ENCODE measurements at regions not wholly inside any gene's neighbourhood (a gene's known extent, or its start where the extent isn't known, plus 50 kb on each side); places are given as distances from the start of the nearest gene placed in this dataset.

DNA sequence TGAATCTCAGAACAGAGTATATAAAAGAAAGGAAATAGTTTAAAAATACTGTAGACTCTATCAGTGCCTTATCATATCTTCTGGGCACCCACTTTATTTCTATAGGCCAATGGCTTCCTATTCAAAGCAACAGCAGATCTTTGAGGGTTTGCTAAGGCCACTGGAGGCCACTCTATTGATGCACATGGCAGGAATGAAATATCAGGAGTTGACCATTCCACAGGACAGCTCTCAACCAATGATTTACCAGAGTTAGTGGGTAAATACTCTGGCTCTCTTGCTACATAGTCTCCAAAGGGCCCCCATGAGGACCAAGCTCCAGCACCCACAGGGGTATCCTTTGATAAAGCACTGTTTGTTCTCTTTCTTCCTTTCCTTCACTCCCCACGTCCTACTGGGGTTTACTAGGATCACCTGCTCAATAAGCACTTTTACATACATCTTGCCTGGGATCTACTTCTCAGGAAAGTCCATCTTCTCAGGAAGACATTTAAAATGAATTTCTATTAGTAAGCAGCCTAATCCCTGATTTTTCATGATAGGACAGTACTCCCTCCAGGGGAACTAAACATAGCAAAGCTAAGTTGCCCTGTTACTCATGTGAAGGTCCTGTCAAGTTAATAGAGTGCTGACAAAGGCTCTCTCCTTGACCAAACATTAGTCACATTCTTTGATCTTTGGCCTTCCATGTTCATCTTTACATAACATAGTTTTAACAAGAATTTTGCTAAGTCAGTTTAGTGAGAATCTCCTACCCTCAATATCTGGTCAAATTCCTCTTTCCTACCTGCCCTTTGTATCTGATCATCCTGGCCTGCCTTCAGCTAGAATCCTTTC, 459.7 kb downstream of the GRXCR1 start:
- H3K36me3 ChIP-seq (replicated peaks), result no peaks in the 10 kb centered on the region
- in situ Hi-C loops (cut with HindIII; ENCODE audit: low pct_ligation_motif_present, low sequenced_read_pairs), result no loop called here

DNA sequence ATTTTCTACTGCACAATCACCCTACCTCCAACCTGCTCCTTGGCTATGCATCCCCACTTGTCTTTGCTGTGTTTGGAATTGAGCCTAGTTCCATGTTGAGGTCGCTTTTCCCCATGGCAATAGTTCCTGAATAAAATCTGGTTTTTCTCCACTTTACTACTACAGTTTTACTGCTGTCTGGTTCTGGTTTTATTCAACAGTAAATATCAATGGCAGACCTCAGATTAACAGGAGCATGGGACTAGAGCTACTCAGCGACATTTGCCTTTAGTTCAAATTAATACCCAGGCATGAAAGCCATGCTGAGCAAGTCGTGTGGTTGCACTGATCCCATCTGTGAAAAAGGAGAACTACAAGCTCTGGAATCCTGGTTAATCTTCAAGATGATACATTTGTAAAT, 460.3 kb downstream of the GRXCR1 start:
- in situ Hi-C loops (cut with HindIII; ENCODE audit: low pct_ligation_motif_present, low sequenced_read_pairs), result no loop called here
- Histone ChIP-seq H3K27ac (no peak overlapping the region), H3K27me3 (replicated peaks) (no peaks in the 10 kb centered on the region), H3K4me3 (ENCODE audit: low read depth, low read length) (no peak overlapping the region), H3K36me3 (replicated peaks) (no peaks in the 10 kb centered on the region)
- TF ChIP-seq, protein P1, sequence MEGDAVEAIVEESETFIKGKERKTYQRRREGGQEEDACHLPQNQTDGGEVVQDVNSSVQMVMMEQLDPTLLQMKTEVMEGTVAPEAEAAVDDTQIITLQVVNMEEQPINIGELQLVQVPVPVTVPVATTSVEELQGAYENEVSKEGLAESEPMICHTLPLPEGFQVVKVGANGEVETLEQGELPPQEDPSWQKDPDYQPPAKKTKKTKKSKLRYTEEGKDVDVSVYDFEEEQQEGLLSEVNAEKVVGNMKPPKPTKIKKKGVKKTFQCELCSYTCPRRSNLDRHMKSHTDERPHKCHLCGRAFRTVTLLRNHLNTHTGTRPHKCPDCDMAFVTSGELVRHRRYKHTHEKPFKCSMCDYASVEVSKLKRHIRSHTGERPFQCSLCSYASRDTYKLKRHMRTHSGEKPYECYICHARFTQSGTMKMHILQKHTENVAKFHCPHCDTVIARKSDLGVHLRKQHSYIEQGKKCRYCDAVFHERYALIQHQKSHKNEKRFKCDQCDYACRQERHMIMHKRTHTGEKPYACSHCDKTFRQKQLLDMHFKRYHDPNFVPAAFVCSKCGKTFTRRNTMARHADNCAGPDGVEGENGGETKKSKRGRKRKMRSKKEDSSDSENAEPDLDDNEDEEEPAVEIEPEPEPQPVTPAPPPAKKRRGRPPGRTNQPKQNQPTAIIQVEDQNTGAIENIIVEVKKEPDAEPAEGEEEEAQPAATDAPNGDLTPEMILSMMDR (IDR thresholded peaks at IDR 0.05; ENCODE audit: low read depth, low read length, missing control alignments), result no peak
- DNase-seq, result no peak

More for the DNA sequence above, 459.7 kb downstream of the GRXCR1 start:
- Histone ChIP-seq H3K27me3 (replicated peaks) (no peaks in the 10 kb centered on the region), H3K4me3 (ENCODE audit: low read depth, low read length) (no peak overlapping the region), H3K27ac (no peak overlapping the region)
- TF ChIP-seq, protein P1 (IDR thresholded peaks at IDR 0.05; ENCODE audit: low read depth, low read length, missing control alignments), result no peak
- DNase-seq, result no peak

DNA sequence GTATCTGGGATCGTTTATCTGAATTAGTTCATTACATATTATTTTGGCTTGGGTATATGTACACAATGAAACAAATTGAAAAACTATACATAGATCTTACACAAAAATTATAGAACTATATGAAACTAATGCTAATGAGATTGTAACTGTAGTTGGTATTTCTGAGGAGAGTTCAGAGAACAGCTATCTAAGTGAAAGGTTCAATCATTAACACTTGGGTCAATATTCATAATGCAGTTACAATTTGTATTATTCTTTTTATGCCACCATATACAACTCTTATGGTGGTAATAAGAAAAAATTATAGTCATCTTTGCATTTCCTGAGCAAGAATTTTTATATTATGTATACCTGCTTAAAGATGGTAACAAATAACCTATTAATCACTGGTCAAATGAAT, 461.0 kb downstream of the GRXCR1 start:
- DNase-seq, result no peak
- in situ Hi-C loops (cut with HindIII; ENCODE audit: low pct_ligation_motif_present, low sequenced_read_pairs), result no loop called here
- Histone ChIP-seq H3K27ac (no peak overlapping the region), H3K36me3 (replicated peaks) (no peaks in the 10 kb centered on the region), H3K4me3 (ENCODE audit: low read depth, low read length) (no peak overlapping the region), H3K27me3 (replicated peaks) (no peaks in the 10 kb centered on the region)
- TF ChIP-seq, protein P1 (IDR thresholded peaks at IDR 0.05; ENCODE audit: low read depth, low read length, missing control alignments), result no peak

DNA sequence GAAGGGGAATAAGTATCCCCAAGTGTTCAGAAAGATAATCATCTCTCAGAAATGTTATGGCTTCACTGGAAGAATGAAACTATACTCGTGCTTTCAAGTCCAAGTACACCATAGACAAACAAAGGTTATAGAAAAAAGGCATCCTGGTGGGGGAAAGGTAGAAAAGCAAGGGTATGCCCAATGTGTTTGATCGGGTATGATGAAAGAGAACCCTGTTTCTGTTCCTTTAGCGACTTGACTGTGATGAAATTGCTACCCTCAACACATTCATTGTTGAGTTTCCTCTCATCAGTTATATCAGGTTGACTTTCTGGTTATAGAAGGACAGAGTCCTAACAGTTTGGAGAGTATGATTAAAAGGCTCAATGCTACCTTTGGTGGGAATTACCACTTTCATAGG, 464.3 kb downstream of the GRXCR1 start:
- TF ChIP-seq, protein P1 (IDR thresholded peaks at IDR 0.05; ENCODE audit: low read depth, low read length, missing control alignments), result no peak
- H3K27me3 ChIP-seq (replicated peaks), result no peaks in the 10 kb centered on the region
- DNase-seq, result no peak
- H3K4me3 ChIP-seq (ENCODE audit: low read depth, low read length), result no peak overlapping the region
- no peaks in the 10 kb centered on the region for H3K36me3 ChIP-seq (replicated peaks)
- no peak overlapping the region for H3K27ac ChIP-seq
- in situ Hi-C loops (cut with HindIII; ENCODE audit: low pct_ligation_motif_present, low sequenced_read_pairs), result no loop called here

DNA sequence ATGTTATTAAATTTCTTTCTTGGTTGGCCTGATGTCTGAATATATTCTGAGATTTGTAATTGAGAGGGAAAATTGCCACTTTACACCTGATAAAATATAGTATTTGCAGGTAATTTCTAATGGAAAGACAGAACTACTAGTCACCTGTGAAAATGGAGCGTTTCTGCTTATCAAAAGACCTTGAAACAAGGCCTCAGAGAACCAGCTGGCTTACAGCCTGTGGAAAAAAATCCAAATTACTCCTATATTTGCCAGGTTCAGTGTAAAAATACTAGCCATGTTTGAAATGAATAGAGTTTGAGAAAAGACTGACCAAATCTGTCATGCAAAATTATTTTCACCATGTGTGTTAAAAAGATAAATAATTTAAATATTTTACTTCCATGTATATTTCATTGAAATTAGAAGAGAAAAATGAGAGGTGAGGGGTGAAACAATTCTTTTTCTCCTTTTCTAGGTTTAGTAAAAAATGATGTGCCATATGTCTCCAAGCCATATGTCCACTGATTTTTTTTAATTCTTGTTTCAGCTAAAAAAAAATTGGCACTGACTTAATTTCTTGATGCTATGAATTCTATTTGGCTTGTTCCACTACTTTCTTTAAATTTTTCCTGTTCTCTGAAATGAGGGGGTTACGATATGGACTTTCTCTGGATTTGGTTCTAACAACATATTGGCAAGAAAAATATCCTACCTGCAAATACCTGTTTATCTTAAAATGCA, 464.9 kb downstream of the GRXCR1 start:
- Histone ChIP-seq H3K27me3 (replicated peaks) (no peaks in the 10 kb centered on the region), H3K27ac (no peak overlapping the region), H3K36me3 (replicated peaks) (no peaks in the 10 kb centered on the region), H3K4me3 (ENCODE audit: low read depth, low read length) (no peak overlapping the region)
- TF ChIP-seq, protein P1 (IDR thresholded peaks at IDR 0.05; ENCODE audit: low read depth, low read length, missing control alignments), result no peak
- in situ Hi-C loops (cut with HindIII; ENCODE audit: low pct_ligation_motif_present, low sequenced_read_pairs), result no loop called here
- DNase-seq, result no peak
